ENCODE measurements at regions not wholly inside any gene's neighbourhood (a gene's known extent, or its start where the extent isn't known, plus 50 kb on each side); places are given as distances from the start of the nearest gene placed in this dataset.
"Not testable (repeated sequence)": the region's sequence is repeated elsewhere in the genome, so short reads cannot be mapped to it uniquely, and the experiment has no call there.

DNA sequence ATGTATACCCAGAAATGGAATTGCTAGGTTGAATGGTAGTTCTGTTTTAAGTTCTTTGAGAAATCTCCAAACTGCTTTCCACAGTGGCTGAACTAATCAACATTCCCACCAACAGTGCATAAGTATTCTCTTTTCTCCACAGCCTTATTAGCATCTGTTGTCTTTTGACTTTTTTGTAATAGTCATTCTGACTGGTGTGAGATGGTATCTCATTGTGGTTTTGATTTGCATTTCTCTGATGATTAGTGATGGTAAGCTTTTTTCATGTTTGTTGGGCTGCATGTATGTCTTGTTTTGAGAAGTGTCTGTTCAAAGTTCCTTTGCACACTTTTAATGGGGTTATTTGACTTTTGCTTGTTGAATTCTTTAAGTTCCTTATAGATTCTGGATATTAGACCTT, 52.4 kb upstream of the EHHADH start:
- dilution Hi-C loops (cut with HindIII; ENCODE audit: low sequenced_read_pairs, unreplicated experiment); H3K27me3 ChIP-seq (ENCODE audit: control insufficient read depth, insufficient read depth, low read length); CTCF ChIA-PET: not testable (repeated sequence)

More for the DNA sequence above, 52.4 kb upstream of the EHHADH start:
- H2BK120ac ChIP-seq (ENCODE audit: low read depth, low read length); H3K36me3 ChIP-seq (ENCODE audit: control insufficient read depth, insufficient read depth, low read length); H3K14ac ChIP-seq (replicated peaks; ENCODE audit: low read depth, low read length); H3K4ac ChIP-seq (ENCODE audit: low read depth, low read length); BruUV-seq (replicated peaks); H3K4me2 ChIP-seq (ENCODE audit: low read depth, low read length); H2AK9ac ChIP-seq (replicated peaks; ENCODE audit: low read depth, low read length, poor library complexity); DNase-seq; H3K9me1 ChIP-seq (ENCODE audit: insufficient read depth, low read length); H3K4me3 ChIP-seq (ENCODE audit: insufficient read depth, low read depth, low read length); H4K20me1 ChIP-seq (ENCODE audit: insufficient read depth, low read length); ATAC-seq (ENCODE audit: low read depth); H3K4me1 ChIP-seq (ENCODE audit: control insufficient read depth, insufficient read depth, low read length); H2AFZ ChIP-seq (replicated peaks; ENCODE audit: low read length, poor library complexity); H3K18ac ChIP-seq (ENCODE audit: low read depth, low read length); in situ Hi-C loops (cut with MboI; ENCODE audit: low sequenced_read_pairs); H3K9ac ChIP-seq (ENCODE audit: low read depth, low read length); H3K9me3 ChIP-seq (ENCODE audit: control insufficient read depth, insufficient read depth, low read length); H2BK15ac ChIP-seq (ENCODE audit: low read depth, low read length); H2AK5ac ChIP-seq (ENCODE audit: low read depth, low read length); H3K79me1 ChIP-seq (ENCODE audit: low read depth in 1 of 2, low read length in 2 of 2); H2BK5ac ChIP-seq (ENCODE audit: low read depth, low read length, poor library complexity, severe bottlenecking); POLR2A ChIA-PET (ENCODE audit: unreplicated experiment); H2BK20ac ChIP-seq (ENCODE audit: low read depth, low read length); intact Hi-C loops (cut with micrococcal nuclease); H3K27ac ChIP-seq (ENCODE audit: insufficient read depth, low read length); H4K8ac ChIP-seq (ENCODE audit: low read depth in 2 of 2, low read length in 2 of 2); H4K5ac ChIP-seq (ENCODE audit: low read depth, low read length); H3K56ac ChIP-seq (ENCODE audit: extremely low read depth, insufficient read depth, low read length); H4K91ac ChIP-seq (ENCODE audit: insufficient read depth, low read depth, low read length); H3K23ac ChIP-seq (ENCODE audit: low read depth, low read length): not testable (repeated sequence)
